HepG2 (cell line): ENCODE measurements at regions not wholly inside any gene's neighbourhood (a gene's known extent, or its start where the extent isn't known, plus 50 kb on each side); places are given as distances from the start of the nearest gene placed in this dataset.

ENCODE experiments used
- CREB1 ChIP-seq, 2 experiments: fragments of 450-650 bp in 1 of 2; IDR thresholded peaks; 2 replicates each; pipeline ENCODE4 v1.6.1; 2016 to 2017; ENCODE audit warnings: control low read depth in 1 of 2, mild to moderate bottlenecking in 1 of 2, missing compliant biosample characterization in 1 of 2, missing genetic modification characterization in 1 of 2
- POLR2A ChIP-seq, 2 experiments: IDR thresholded peaks; 2 replicates each; pipeline ENCODE4 v1.6.1; 2011; ENCODE audit warnings: low read depth in 2 of 2, low read length in 2 of 2, mild to moderate bottlenecking in 1 of 2, moderate library complexity in 1 of 2; ENCODE audit not compliant: insufficient read depth in 1 of 2
- TRIM24 ChIP-seq: sonication (generic); formaldehyde crosslinking; IDR thresholded peaks from 2 replicates; pipeline ENCODE4 v1.8.0; 2022; ENCODE audit warnings: mild to moderate bottlenecking, missing genetic modification reagents
- UBTF ChIP-seq: sonication (generic); formaldehyde crosslinking; IDR thresholded peaks from 2 replicates; pipeline ENCODE4 v1.4.0; 2020; ENCODE audit warnings: mild to moderate bottlenecking, missing genetic modification reagents
- ZBTB42 ChIP-seq: sonication (generic); formaldehyde crosslinking; IDR thresholded peaks from 2 replicates; pipeline ENCODE4 v1.5.0; 2020; ENCODE audit warnings: mild to moderate bottlenecking, missing genetic modification reagents
- ZNF274 ChIP-seq: sonication (generic); formaldehyde crosslinking; IDR thresholded peaks from 2 replicates; pipeline ENCODE4 v1.5.1; 2020; ENCODE audit warnings: mild to moderate bottlenecking, missing genetic modification reagents

DNA sequence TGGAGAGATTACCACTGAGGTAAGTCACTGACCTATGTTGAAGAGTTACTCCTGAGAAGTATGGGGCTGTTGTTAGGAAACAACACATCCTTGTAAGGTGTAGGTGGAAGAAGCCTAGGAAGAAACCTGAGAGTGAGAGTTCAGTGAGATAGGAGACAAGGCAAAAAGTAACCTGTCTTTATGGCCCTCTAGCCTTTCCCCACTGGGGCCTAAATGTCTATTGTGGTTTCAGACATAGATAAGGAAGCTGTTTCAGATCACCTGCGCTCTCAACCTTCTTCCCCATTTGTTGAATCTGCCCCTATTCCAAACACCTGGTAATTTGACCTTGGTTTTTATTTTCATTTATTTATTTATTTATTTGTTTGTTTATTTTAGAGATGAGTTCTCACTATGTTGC, 397.1 kb upstream of the RORB start:
- TF ChIP-seq ZBTB42 (CRISPR knock-in tag) (no peak), TRIM24 (no peak), POLR2A (IDR thresholded peaks at IDR 0.05; ENCODE audit: insufficient read depth in 1 of 2, low read depth in 2 of 2, low read length in 2 of 2) (no peak), CREB1 (IDR thresholded peaks at IDR 0.05) (no peak), CREB1 (CRISPR knock-in tag; IDR thresholded peaks at IDR 0.05) (no peak), ZNF274 (CRISPR knock-in tag) (no peak), UBTF (no peak)
